WTC11 (cell line): ENCODE measurements at regions not wholly inside any gene's neighbourhood (a gene's known extent, or its start where the extent isn't known, plus 50 kb on each side); places are given as distances from the start of the nearest gene placed in this dataset.

Experiments
- ATAC-seq: fragments of 200-7000 bp; cut with Tn5 transposase; 2 replicates; pipeline ENCODE4 v1.10.0; 2021; ENCODE audit warnings: mild to moderate bottlenecking, moderate library complexity
- CTCF ChIA-PET: fragments of 300-600 bp; sonication (Branson Sonifier 250); formaldehyde crosslinking; loops from one replicate; lab custom pipeline; 2021; ENCODE audit warnings: antibody characterized with exemption; lab: Charles Lee
- POLR2A ChIA-PET: fragments of 350-600 bp; sonication (Branson Sonifier 250); formaldehyde crosslinking; loops from one replicate; lab custom pipeline; 2021; ENCODE audit warnings: antibody characterized with exemption; lab: Charles Lee
- DNase-seq: peaks from one replicate; pipeline ENCODE4 v3.0.0; 2021; ENCODE audit warnings: low spot score
- H3K27ac Mint-ChIP-seq: 2 replicates; pipeline ENCODE4 v1.8.0; 2021; ENCODE audit warnings: mixed read lengths
- H3K27me3 Mint-ChIP-seq: 2 replicates; pipeline ENCODE4 v1.8.0; 2021; ENCODE audit warnings: low read depth, mild to moderate bottlenecking, moderate library complexity, mixed read lengths
- H3K36me3 Mint-ChIP-seq: 2 replicates; pipeline ENCODE4 v1.8.0; 2021; ENCODE audit warnings: mixed read lengths
- H3K4me1 Mint-ChIP-seq: 2 replicates; pipeline ENCODE4 v1.8.0; 2022; ENCODE audit warnings: mixed read lengths
- H3K4me3 Mint-ChIP-seq: 2 replicates; pipeline ENCODE4 v1.8.0; 2021; ENCODE audit warnings: mild to moderate bottlenecking, moderate library complexity, mixed read lengths
- H3K9me3 Mint-ChIP-seq: 2 replicates; pipeline ENCODE4 v1.8.0; 2021; ENCODE audit warnings: mixed read lengths
- ATF6 ChIP-seq: sonication (generic); formaldehyde crosslinking; IDR thresholded peaks from 2 replicates; pipeline ENCODE4 v1.8.1; 2023; ENCODE audit warnings: mild to moderate bottlenecking, missing genetic modification reagents
- CBFB ChIP-seq: sonication (generic); formaldehyde crosslinking; IDR thresholded peaks from 2 replicates; pipeline ENCODE4 v1.8.1; 2022; ENCODE audit warnings: mild to moderate bottlenecking, low read depth, missing genetic modification reagents
- CREB1 ChIP-seq: sonication (generic); formaldehyde crosslinking; IDR thresholded peaks from 2 replicates; pipeline ENCODE4 v1.8.0; 2023; ENCODE audit warnings: mild to moderate bottlenecking, missing genetic modification reagents
- E2F4 ChIP-seq: sonication (generic); formaldehyde crosslinking; IDR thresholded peaks from 2 replicates; pipeline ENCODE4 v1.8.1; 2022; ENCODE audit warnings: low read depth, mild to moderate bottlenecking, moderate library complexity, missing genetic modification reagents, borderline replicate concordance
- GRHL2 ChIP-seq: fragments of 250-450 bp; sonication (Bioruptor Pico); IDR thresholded peaks from 2 replicates; pipeline ENCODE4 v1.8.0; 2022; ENCODE audit warnings: mild to moderate bottlenecking, moderate library complexity; ENCODE audit not compliant: insufficient replicate concordance, severe bottlenecking
- MYBL2 ChIP-seq: sonication (generic); formaldehyde crosslinking; IDR thresholded peaks from 2 replicates; pipeline ENCODE4 v1.8.1; 2023; ENCODE audit warnings: mild to moderate bottlenecking, moderate library complexity, missing genetic modification reagents
- NFATC4 ChIP-seq: fragments of 250-450 bp; sonication (Bioruptor Pico); IDR thresholded peaks from 2 replicates; pipeline ENCODE4 v1.9.0; 2021; ENCODE audit warnings: mild to moderate bottlenecking
- NR2C2 ChIP-seq: sonication (generic); formaldehyde crosslinking; IDR thresholded peaks from 2 replicates; pipeline ENCODE4 v1.8.0; 2022; ENCODE audit warnings: mild to moderate bottlenecking, missing genetic modification reagents
- OVOL2 ChIP-seq: fragments of 250-450 bp; sonication (Bioruptor Pico); IDR thresholded peaks from 2 replicates; pipeline ENCODE4 v1.9.0; 2021; ENCODE audit warnings: mild to moderate bottlenecking, borderline replicate concordance
- RORB ChIP-seq: fragments of 250-450 bp; sonication (Bioruptor Pico); IDR thresholded peaks from 2 replicates; pipeline ENCODE4 v1.9.0; 2021; ENCODE audit warnings: mild to moderate bottlenecking
- SMAD3 ChIP-seq: sonication (generic); formaldehyde crosslinking; IDR thresholded peaks from 2 replicates; pipeline ENCODE4 v1.8.0; 2022; ENCODE audit warnings: missing genetic modification reagents, mild to moderate bottlenecking, borderline replicate concordance
- SP1 ChIP-seq: sonication (generic); formaldehyde crosslinking; conservative IDR thresholded peaks from 2 replicates; pipeline ENCODE4 v1.8.1; 2022; ENCODE audit warnings: missing genetic modification reagents
- TCF7 ChIP-seq: sonication (generic); formaldehyde crosslinking; IDR thresholded peaks from 2 replicates; pipeline ENCODE4 v1.8.0; 2022; ENCODE audit warnings: mild to moderate bottlenecking, low read depth, missing genetic modification reagents, moderate library complexity
- USF1 ChIP-seq: sonication (generic); formaldehyde crosslinking; IDR thresholded peaks from 2 replicates; pipeline ENCODE4 v1.8.0; 2022; ENCODE audit warnings: mild to moderate bottlenecking, missing genetic modification reagents
- USF2 ChIP-seq: sonication (generic); formaldehyde crosslinking; IDR thresholded peaks from 2 replicates; pipeline ENCODE4 v1.8.1; 2023; ENCODE audit warnings: mild to moderate bottlenecking, missing genetic modification reagents, moderate library complexity
- ZNF121 ChIP-seq: sonication (generic); formaldehyde crosslinking; IDR thresholded peaks from 2 replicates; pipeline ENCODE4 v1.8.0; 2023; ENCODE audit warnings: missing genetic modification reagents
- ZNF232 ChIP-seq: sonication (generic); formaldehyde crosslinking; IDR thresholded peaks from 2 replicates; pipeline ENCODE4 v1.8.0; 2022; ENCODE audit warnings: mild to moderate bottlenecking, missing genetic modification reagents
- ZNF425 ChIP-seq: fragments of 250-450 bp; sonication (Bioruptor Pico); conservative IDR thresholded peaks from 2 replicates; pipeline ENCODE4 v1.9.0; 2021; ENCODE audit warnings: mild to moderate bottlenecking
- TF ChIP-seq, protein P1 (sequence below): fragments of 250-450 bp; sonication (Bioruptor Pico); IDR thresholded peaks from 2 replicates; pipeline ENCODE4 v1.8.0; 2021; ENCODE audit warnings: mild to moderate bottlenecking
- TF ChIP-seq, protein P2 (sequence below): fragments of 250-450 bp; sonication (Bioruptor Pico); IDR thresholded peaks from 2 replicates; pipeline ENCODE4 v1.9.0; 2021; ENCODE audit warnings: mild to moderate bottlenecking, borderline replicate concordance
- TF ChIP-seq, protein P3 (sequence below): sonication (generic); formaldehyde crosslinking; IDR thresholded peaks from 2 replicates; pipeline ENCODE4 v1.8.1; 2022; ENCODE audit warnings: low read depth, missing genetic modification reagents, borderline replicate concordance

- no peak for ATAC-seq
- Mint-ChIP-seq H3K4me1 (peaks cover 24% of the 10 kb centered on the region), H3K27me3 (no peaks in the 10 kb centered on the region), H3K4me3 (no peak overlapping the region), H3K9me3 (no peaks in the 10 kb centered on the region), H3K36me3 (no peaks in the 10 kb centered on the region)
- TF ChIP-seq SP1 (CRISPR knock-in tag) (no peak), TCF7 (no peak), NFATC4 (no peak), GRHL2 (CRISPR knock-in tag) (no peak), ATF6 (no peak), OVOL2 (no peak), SMAD3 (no peak), USF2 (no peak), E2F4 (CRISPR knock-in tag) (no peak), ZNF425 (CRISPR knock-in tag) (no peak)
- TF ChIP-seq, all 79 proteins: peak for 0
- ChIA-PET POLR2A (no interaction called here), CTCF (no interaction called here)
- DNase-seq: no peak
- H3K27ac Mint-ChIP-seq: peak overlapping the region; percentile 71; the same call in 1 of the 2 replicates
Observed at GRCh38 chr4:30973993-30974392, 253.8 kb downstream of the PCDH7 start.

- TF ChIP-seq CREB1 (CRISPR knock-in tag) (no peak), USF1 (CRISPR knock-in tag) (no peak), ZNF121 (CRISPR knock-in tag) (no peak), ZNF232 (no peak), MYBL2 (CRISPR knock-in tag) (no peak), NR2C2 (CRISPR knock-in tag) (no peak), CBFB (CRISPR knock-in tag) (no peak), RORB (no peak)
- TF ChIP-seq, protein P1, sequence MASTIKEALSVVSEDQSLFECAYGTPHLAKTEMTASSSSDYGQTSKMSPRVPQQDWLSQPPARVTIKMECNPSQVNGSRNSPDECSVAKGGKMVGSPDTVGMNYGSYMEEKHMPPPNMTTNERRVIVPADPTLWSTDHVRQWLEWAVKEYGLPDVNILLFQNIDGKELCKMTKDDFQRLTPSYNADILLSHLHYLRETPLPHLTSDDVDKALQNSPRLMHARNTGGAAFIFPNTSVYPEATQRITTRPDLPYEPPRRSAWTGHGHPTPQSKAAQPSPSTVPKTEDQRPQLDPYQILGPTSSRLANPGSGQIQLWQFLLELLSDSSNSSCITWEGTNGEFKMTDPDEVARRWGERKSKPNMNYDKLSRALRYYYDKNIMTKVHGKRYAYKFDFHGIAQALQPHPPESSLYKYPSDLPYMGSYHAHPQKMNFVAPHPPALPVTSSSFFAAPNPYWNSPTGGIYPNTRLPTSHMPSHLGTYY: no peak
- TF ChIP-seq, protein P2, sequence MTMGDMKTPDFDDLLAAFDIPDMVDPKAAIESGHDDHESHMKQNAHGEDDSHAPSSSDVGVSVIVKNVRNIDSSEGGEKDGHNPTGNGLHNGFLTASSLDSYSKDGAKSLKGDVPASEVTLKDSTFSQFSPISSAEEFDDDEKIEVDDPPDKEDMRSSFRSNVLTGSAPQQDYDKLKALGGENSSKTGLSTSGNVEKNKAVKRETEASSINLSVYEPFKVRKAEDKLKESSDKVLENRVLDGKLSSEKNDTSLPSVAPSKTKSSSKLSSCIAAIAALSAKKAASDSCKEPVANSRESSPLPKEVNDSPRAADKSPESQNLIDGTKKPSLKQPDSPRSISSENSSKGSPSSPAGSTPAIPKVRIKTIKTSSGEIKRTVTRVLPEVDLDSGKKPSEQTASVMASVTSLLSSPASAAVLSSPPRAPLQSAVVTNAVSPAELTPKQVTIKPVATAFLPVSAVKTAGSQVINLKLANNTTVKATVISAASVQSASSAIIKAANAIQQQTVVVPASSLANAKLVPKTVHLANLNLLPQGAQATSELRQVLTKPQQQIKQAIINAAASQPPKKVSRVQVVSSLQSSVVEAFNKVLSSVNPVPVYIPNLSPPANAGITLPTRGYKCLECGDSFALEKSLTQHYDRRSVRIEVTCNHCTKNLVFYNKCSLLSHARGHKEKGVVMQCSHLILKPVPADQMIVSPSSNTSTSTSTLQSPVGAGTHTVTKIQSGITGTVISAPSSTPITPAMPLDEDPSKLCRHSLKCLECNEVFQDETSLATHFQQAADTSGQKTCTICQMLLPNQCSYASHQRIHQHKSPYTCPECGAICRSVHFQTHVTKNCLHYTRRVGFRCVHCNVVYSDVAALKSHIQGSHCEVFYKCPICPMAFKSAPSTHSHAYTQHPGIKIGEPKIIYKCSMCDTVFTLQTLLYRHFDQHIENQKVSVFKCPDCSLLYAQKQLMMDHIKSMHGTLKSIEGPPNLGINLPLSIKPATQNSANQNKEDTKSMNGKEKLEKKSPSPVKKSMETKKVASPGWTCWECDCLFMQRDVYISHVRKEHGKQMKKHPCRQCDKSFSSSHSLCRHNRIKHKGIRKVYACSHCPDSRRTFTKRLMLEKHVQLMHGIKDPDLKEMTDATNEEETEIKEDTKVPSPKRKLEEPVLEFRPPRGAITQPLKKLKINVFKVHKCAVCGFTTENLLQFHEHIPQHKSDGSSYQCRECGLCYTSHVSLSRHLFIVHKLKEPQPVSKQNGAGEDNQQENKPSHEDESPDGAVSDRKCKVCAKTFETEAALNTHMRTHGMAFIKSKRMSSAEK (CRISPR knock-in tag): no peak
- TF ChIP-seq, protein P3, sequence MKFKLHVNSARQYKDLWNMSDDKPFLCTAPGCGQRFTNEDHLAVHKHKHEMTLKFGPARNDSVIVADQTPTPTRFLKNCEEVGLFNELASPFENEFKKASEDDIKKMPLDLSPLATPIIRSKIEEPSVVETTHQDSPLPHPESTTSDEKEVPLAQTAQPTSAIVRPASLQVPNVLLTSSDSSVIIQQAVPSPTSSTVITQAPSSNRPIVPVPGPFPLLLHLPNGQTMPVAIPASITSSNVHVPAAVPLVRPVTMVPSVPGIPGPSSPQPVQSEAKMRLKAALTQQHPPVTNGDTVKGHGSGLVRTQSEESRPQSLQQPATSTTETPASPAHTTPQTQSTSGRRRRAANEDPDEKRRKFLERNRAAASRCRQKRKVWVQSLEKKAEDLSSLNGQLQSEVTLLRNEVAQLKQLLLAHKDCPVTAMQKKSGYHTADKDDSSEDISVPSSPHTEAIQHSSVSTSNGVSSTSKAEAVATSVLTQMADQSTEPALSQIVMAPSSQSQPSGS: no peak
- TF ChIP-seq, all 79 proteins: peak for 0
- no peak overlapping the region for H3K27ac Mint-ChIP-seq
- no peak overlapping the region for H3K4me3 Mint-ChIP-seq
- H3K4me1 Mint-ChIP-seq: peaks cover 5% of the 10 kb centered on the region
- no peaks in the 10 kb centered on the region for H3K9me3 Mint-ChIP-seq
- no peaks in the 10 kb centered on the region for H3K36me3 Mint-ChIP-seq
- no peak for ATAC-seq
- DNase-seq: no peak
- H3K27me3 Mint-ChIP-seq: no peaks in the 10 kb centered on the region
- ChIA-PET CTCF (no interaction called here), POLR2A (no interaction called here)
Observed at GRCh38 chr4:30979402-30979801, 259.2 kb downstream of the PCDH7 start.
